ENCODE measurements at regions not wholly inside any gene's neighbourhood (a gene's known extent, or its start where the extent isn't known, plus 50 kb on each side); places are given as distances from the start of the nearest gene placed in this dataset.

DNA sequence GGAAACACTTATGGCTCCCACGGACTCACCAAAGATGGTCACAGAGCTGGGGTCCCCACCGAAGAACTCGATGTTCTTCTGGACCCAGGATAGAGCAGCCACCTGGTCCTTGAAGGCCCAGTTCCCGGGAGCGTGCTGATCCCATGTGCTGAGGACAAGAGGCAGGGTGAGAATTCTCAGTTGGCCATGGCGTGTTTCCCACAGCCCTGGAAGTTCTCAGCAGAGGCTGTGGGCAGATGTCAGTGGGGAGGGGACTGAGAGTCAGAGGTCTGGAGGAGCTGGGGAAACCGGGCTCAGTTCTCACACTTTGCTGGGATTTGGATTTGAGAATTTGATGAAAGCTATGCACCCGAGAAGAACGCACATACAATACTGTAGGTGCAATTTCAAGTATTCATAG, 193.3 kb downstream of the BCR start (continued):
- no peak for TF ChIP-seq POU5F1 (IDR thresholded peaks at IDR 0.05; ENCODE audit: low read depth, low read length)
- no peak for TF ChIP-seq SAP30 (IDR thresholded peaks at IDR 0.05; ENCODE audit: insufficient read depth, insufficient replicate concordance, low read length)
- no peak for TF ChIP-seq SP4 (IDR thresholded peaks at IDR 0.05; ENCODE audit: low read length)
- no peak for TF ChIP-seq GABPA (IDR thresholded peaks at IDR 0.05; ENCODE audit: borderline replicate concordance, insufficient read depth, low read length)
- TF ChIP-seq SIX5 (IDR thresholded peaks at IDR 0.05; ENCODE audit: low read depth, low read length) = no peak
- TF ChIP-seq CHD1 (IDR thresholded peaks at IDR 0.05; ENCODE audit: low read depth, low read length) = no peak
- TF ChIP-seq RBBP5 (IDR thresholded peaks at IDR 0.05; ENCODE audit: borderline replicate concordance, low read depth, low read length) = no peak
- no peak for TF ChIP-seq FOSL1 (IDR thresholded peaks at IDR 0.05; ENCODE audit: insufficient read depth, low read depth, low read length)

All from H1 (cell line).